ENCODE measurements at regions not wholly inside any gene's neighbourhood (a gene's known extent, or its start where the extent isn't known, plus 50 kb on each side); places are given as distances from the start of the nearest gene placed in this dataset.

GRCh38 chr6:164000276-164000675 is 585.8 kb downstream of the QKI start:
- intact Hi-C loops (cut with DNase I) = no loop called here
- DNase-seq (no peak), ATAC-seq (ENCODE audit: poor library complexity) (no peak)

- DNase-seq = no peak
- intact Hi-C loops (cut with DNase I) = no loop called here
- ATAC-seq (ENCODE audit: poor library complexity) = no peak
These were observed 585.1 kb downstream of the QKI start for GRCh38 chr6:163999475-164000125.

GRCh38 chr6:163998496-163998895 is 584.0 kb downstream of the QKI start:
- DNase-seq = no peak
- no peak for ATAC-seq (ENCODE audit: poor library complexity)
- intact Hi-C loops (cut with DNase I) = no loop called here

- intact Hi-C loops (cut with DNase I) = no loop called here
- DNase-seq = no peak
- ATAC-seq (ENCODE audit: poor library complexity) = no peak
These were observed 582.0 kb downstream of the QKI start for GRCh38 chr6:163996491-163996890.

GRCh38 chr6:163994566-163994965 is 580.0 kb downstream of the QKI start:
- ATAC-seq (ENCODE audit: poor library complexity) (no peak), DNase-seq (no peak)
- intact Hi-C loops (cut with DNase I) = no loop called here

GRCh38 chr6:163992701-163993100 is 578.2 kb downstream of the QKI start:
- DNase-seq (no peak), ATAC-seq (ENCODE audit: poor library complexity) (no peak)
- intact Hi-C loops (cut with DNase I) = no loop called here

GRCh38 chr6:163992056-163992455 is 577.5 kb downstream of the QKI start:
- ATAC-seq (ENCODE audit: poor library complexity) = no peak
- intact Hi-C loops (cut with DNase I) = no loop called here

GRCh38 chr6:163991321-163991720 is 576.8 kb downstream of the QKI start:
- ATAC-seq (ENCODE audit: poor library complexity) (no peak), DNase-seq (no peak)
- intact Hi-C loops (cut with DNase I) = no loop called here

More at GRCh38 chr6:163992056-163992455, 577.5 kb downstream of the QKI start:
- DNase-seq = no peak

- ATAC-seq (ENCODE audit: poor library complexity) = peak; percentile 73
These were observed 571.8 kb downstream of the QKI start for GRCh38 chr6:163986313-163986712.

GRCh38 chr6:163985710-163986109 is 571.2 kb downstream of the QKI start:
- intact Hi-C loops (cut with DNase I) = no loop called here
- ATAC-seq (ENCODE audit: poor library complexity) (peak; percentile 63), DNase-seq (no peak)

More at GRCh38 chr6:163986313-163986712, 571.8 kb downstream of the QKI start:
- DNase-seq = no peak
- intact Hi-C loops (cut with DNase I) = no loop called here

GRCh38 chr6:163985040-163985439 is 570.5 kb downstream of the QKI start:
- ATAC-seq (ENCODE audit: poor library complexity) = no peak
- intact Hi-C loops (cut with DNase I) = no loop called here
- no peak for DNase-seq

GRCh38 chr6:163984124-163984936 is 569.8 kb downstream of the QKI start:
- intact Hi-C loops (cut with DNase I) = no loop called here
- no peak for ATAC-seq (ENCODE audit: poor library complexity)
- no peak for DNase-seq

- intact Hi-C loops (cut with DNase I) = no loop called here
- peak; percentile 19 for ATAC-seq (ENCODE audit: poor library complexity)
- no peak for DNase-seq
These were observed 569.2 kb downstream of the QKI start for GRCh38 chr6:163983679-163984078.

- intact Hi-C loops (cut with DNase I) = no loop called here
- ATAC-seq (ENCODE audit: poor library complexity) (no peak), DNase-seq (no peak)
These were observed 559.8 kb downstream of the QKI start for GRCh38 chr6:163974322-163974721.

- DNase-seq (no peak), ATAC-seq (ENCODE audit: poor library complexity) (no peak)
- intact Hi-C loops (cut with DNase I) = no loop called here
These were observed 557.6 kb downstream of the QKI start for GRCh38 chr6:163971841-163972838.

GRCh38 chr6:163970846-163971564 is 556.5 kb downstream of the QKI start:
- no peak for DNase-seq
- intact Hi-C loops (cut with DNase I) = no loop called here
- ATAC-seq (ENCODE audit: poor library complexity) = no peak

GRCh38 chr6:163965426-163966348 is 551.2 kb downstream of the QKI start:
- intact Hi-C loops (cut with DNase I) = no loop called here
- ATAC-seq (ENCODE audit: poor library complexity) = peak; percentile 54

More at GRCh38 chr6:163965426-163966348, 551.2 kb downstream of the QKI start:
- peak; percentile 67 for DNase-seq
